ENCODE measurements at regions not wholly inside any gene's neighbourhood (a gene's known extent, or its start where the extent isn't known, plus 50 kb on each side); places are given as distances from the start of the nearest gene placed in this dataset.
"Not testable (repeated sequence)": the region's sequence is repeated elsewhere in the genome, so short reads cannot be mapped to it uniquely, and the experiment has no call there.

DNA sequence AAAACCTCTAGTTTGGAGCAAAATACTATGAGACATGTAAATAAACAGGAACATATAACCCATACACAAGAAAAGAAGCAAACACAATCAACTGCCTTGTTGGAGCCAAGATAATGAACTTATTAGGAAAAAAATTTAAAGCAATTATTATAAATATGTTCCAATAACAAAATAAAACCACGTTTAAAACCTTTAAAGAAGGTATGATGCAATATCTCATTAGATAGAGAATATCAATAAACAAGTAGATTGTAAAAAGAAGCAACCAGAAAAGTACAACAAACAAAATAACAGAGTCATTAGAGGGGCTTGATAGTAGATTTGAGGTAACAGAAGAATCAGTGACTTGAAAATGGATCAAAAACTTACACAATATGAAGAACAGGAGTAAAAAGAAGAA, 327.0 kb upstream of the PCDH9 start:
- DNase-seq (ENCODE audit: low spot score) = no peak

DNA sequence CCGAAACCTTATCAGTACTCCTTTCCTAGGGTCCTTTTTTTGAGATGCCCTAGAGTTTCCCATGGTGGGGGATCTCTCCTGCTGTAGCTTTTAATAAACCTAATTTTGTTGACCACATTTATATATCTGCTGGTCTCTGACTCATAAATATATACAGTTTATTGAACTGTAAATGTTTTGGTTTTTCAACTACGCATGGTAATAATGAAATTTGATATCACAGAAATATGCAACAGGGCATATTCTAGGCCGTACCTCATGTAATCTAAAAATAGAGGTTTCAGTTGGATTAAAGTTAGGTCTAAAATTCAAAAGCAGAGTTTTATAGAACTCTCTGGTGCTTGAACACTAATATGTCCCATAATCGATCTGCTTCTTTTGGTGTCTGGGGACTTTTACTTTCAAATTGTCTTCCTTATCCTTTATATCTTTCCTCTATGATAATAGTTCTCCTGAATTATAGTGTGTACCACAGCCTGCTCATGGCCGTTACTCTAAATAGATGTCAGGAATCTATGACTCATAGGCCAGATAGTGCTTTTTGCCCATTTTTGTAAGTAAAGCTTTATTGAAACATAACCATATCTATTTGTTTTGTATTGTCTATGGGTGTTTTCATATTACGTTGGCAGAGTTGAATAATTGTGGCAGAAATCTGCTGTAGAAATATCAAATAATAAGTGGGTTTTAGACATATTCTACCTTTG, 324.8 kb upstream of the PCDH9 start:
- DNase-seq (ENCODE audit: low spot score) = no peak

DNA sequence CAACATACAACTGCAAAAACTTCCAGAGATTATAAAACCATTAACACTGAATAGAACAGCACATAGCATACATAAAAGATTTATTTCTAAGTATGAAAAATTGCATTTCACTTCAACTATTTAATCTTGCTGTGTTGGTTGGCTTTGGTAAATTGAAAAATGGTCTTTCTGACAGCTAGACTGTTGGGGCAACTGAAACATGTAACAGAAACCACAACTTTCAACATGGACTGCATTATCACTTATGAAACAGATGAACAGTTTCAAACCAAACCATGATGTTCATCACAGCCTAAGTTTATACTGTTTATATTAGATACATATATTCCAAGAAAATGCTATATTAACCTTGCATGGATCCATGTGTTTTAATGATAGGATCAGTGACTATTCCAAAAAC, 324.1 kb upstream of the PCDH9 start:
- DNase-seq (ENCODE audit: low spot score) = no peak

DNA sequence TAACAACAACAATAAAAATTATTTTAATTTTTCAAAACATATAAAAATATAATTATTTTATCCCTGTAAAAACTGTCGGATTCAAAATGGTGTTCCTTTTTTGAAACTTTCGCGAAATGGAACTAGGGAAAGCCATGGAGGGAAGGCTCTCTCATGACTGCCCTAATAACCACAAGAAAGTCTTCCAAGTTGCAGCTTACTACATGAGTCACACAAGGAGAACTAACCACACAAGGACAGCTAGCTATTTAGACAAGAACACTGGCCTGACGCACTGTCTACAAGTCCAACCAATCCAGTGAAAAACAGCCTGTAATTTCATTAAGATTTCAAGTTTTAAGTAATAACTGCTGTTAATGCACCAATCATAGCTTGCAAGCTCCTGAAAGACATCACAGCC, 319.2 kb upstream of the PCDH9 start:
- no peak for DNase-seq (ENCODE audit: low spot score)

DNA sequence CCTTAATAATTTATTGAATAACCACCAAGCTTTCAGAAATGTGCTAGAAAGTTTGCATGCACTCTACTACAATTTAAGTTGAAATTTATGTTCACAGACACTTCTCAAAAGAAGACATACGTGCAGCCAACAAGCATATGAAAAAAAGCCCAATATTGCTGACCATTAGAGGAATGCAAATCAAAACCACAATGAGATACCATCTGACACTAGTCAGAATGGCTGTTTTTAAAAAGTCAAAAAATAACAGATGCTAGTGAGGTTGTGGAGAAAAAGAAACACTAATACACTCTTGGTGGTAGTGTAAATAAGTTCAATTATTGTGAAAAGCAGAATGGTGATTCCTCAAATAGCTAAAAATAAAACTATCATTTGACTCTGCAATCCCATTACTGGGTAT, 308.8 kb upstream of the PCDH9 start:
- DNase-seq (ENCODE audit: low spot score) = no peak

DNA sequence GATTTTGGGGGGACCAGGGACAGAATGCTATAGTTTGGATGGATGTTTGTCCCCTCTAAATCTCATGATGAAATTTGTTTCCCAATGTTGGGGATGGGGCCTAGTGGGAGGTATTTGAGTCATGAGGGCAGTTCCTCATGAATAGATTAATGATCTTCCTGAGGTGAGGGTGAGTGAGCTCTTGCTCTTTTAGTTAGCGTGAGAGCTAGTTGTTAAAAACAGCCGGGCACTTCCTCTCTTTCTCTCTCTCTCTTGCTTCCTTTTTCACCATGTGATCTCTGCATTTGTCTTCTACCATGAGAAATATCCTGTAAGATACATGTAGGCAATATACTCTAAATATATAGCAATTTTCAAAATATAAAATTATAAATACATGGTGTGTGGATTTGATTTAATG, 290.8 kb upstream of the PCDH9 start:
- DNase-seq (ENCODE audit: low spot score) = no peak

DNA sequence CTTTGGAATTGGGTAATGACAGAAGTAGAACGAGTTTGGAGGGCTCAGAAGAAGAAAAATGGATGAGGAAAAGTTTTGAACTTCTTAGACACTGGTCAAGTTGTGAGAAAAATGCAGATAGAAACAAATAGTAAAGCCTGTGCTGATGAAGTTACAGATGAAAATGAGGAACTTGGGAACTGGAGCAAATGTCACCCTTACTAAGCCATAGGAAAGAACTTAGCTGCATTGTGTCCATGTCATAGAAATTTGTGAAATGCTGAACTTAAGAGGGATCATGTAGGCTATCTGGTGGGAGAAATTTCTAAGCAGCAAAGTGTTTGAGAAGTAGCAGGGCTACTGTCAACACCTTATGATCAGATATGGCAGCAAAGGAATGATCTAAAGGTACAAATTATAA, 289.2 kb upstream of the PCDH9 start:
- DNase-seq (ENCODE audit: low spot score) = no peak

DNA sequence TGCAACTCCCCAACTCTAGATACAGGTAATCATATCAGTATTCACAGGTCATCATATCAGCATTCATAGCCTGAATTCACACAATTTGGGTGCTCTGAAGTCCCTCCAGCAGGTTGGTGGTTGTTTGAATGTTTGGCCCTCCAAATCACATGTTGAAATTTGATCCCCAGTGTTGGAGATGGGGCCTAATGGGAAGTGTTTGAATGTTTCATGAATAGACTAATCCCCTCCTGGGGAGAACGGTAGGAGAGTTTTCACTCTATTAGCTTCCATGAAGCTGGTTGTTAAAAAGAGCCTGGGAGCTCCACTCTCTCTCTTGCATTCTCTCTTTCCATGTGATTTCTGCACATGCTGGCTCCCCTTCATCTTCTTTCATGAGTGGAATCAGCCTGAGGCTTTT, 288.6 kb upstream of the PCDH9 start:
- DNase-seq (ENCODE audit: low spot score) = no peak

DNA sequence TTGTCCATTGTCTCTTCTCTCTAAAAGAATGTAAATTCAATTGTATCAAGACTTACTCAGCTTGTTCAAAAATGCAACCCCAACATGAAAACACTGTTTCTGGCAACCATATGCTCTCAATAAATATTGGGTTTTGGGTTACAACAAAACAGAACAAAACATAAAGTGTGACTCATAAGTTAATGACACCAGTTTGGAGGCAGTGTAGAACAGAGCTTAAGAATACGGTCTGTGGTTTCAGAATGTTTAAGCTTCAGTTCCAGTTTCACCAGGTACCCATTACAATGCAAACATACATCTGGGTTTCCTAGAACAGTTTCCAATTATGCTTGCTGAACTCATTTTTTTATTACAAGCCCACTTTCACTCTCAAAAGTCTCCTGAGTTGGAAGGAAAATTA, 285.8 kb upstream of the PCDH9 start:
- no peak for DNase-seq (ENCODE audit: low spot score)

DNA sequence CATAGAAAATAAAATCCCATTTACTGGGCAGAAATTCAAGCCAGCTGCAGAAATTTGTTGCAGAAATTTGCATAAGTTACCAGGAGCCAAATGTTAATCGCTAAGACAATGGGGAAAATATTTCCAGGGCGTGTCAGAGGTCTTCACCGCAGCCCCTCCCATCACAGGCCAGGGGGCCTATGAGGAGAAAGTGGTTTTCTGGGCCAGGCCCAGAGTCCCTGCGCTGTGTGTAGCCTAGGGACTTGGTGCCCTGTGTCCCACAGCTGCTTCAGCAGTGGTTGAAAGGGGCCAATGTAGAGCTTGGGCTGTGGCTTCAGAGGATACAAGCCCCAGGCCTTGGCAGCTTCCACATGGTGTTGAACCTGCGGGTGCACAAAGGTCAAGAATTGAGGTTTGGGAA, 278.9 kb upstream of the PCDH9 start:
- DNase-seq (ENCODE audit: low spot score) = no peak

DNA sequence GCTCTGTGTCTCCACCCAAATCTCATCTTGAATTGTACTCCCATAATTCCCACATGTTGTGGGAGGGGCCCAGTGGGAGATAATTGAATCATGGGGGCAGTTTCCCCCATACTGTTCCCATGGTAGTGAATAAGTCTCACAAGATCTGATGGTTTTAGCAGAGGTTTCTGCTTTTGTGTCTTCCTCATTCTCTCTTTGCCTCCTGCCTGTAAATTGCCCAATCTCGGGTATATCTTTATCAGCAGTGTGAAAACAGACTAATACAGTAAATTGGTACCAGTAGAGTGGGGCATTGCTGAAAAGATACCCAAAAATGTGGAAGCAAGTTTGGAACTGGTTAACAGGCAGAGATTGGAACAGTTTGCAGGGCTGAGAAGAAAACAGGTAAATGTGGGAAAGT, 278.1 kb upstream of the PCDH9 start:
- DNase-seq (ENCODE audit: low spot score) = not testable (repeated sequence)

DNA sequence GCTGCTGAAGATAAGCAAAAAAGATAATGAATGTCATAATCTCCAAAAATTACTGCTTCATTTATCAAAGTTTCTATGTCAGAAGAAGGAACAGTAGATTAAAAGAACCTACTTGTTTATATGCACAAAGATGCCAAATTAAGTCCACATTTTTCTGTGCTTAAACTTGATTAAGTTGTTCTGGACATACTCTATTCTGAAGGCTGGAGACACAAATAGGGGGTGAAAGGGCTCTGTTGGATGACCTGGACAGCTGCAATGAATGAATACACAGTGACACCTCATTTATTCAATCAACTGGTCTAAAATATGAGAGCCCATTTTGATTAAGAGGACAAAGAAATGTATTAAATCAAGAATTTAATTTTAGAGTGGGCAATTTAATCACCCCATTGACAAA, 276.3 kb upstream of the PCDH9 start:
- DNase-seq (ENCODE audit: low spot score) = no peak

DNA sequence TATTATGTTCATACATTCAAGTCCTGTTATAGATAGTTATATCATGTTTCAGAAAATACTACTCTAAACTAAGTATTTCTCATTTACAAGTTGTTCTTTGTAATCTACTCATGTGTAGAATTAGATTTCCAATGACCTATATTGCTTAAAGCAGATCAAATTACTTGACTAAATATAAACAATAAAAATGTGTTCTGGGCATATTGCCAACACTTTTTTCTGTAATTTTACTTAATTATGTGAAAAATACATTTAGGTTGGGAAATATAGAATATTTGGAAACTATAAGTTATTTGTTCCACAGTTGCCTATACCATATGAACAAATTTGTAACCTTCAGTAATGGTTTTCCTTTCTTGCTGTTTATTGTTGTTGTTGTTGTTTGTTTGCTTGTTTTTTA, 275.2 kb upstream of the PCDH9 start:
- no peak for DNase-seq (ENCODE audit: low spot score)

DNA sequence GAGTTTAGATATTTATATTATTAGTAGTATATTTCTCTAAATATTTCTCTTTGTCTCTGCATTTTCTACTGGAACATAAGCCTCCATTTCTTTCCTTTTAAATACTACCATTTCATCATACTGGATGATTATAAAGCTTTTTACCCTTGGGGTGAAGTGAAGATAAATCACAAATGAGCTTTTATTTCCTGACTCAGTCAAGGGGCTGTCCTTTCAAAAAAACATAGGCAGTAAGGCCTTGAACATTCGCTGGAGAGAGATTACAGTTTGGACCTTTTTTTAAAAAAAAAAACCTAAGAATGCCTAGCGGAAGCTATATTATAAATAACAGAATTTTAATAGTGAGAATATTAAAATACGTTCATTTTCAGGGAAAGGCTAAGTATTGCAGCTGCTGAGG, 268.8 kb upstream of the PCDH9 start:
- DNase-seq (ENCODE audit: low spot score) = no peak

DNA sequence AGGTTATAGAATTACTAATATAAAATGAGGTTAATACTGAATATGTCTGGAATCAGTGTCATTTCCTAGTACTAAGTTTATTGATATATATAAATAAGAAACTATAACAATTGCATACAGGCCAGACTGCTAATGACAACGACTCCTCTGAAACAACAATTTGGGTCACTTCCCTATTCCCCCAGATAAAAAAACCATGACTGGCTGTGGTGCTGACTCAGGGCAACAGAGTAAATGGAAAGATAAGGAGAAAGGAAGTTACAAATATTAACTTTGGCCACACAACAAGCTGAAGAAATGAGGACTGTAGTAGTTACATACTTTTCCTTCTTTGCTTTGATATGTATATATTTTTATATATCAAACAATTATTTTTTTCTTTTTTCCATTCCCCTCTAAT, 263.7 kb upstream of the PCDH9 start:
- DNase-seq (ENCODE audit: low spot score) = no peak

DNA sequence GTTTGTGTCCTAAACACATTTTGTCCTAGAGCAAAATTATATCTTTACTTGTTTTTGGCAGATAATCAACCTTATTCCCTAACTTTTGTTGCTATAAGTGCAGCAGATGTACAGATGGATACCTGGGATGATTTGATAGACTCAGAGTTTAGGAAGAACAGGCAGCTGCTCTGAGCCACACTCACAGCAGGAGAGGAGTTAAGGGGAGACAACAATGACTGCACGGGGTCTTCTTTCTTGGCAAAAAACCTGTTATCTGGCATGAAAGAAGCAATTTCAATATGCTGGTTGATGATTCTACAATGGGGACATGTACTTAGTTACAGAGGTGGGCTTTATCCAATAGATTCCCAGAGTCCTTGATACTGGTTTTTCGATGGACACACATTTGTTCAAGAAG, 258.9 kb upstream of the PCDH9 start:
- no peak for DNase-seq (ENCODE audit: low spot score)

DNA sequence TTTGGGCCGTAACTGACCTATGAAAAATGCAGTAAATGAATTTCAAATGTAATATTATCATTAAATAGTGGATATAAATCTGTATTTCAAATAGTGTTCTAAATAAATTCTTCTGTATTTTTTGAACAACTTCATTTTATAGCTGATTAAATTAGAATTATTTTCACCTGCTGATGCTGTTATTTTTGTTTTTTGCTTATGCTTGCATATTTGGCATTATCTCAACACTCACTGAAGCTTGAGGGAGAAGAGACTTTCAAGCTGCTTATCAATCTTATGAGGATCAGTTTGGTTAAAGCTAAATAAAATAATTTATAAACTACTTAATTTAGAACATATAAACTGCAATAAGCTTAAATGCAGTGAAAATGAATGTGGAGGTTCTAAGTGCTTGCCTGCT, 251.3 kb upstream of the PCDH9 start:
- DNase-seq (ENCODE audit: low spot score) = no peak

DNA sequence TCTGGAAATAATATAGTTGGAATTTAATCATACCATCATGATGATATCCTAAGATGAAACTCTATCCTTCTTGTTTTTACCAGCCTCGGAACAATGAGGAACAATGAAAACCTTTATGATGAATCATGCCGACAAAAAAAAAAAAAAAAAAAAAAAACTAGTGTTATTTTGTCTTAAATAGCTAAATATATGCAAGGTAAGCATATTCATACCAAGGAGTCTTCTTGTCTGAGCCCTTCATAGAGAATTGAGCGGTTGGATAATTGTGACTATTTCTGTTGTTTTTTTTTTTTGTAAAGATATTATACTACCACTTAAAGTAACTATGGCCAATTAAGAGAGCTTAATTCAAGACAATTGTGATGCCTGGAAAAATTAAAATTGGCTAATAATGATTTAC, 244.0 kb upstream of the PCDH9 start:
- DNase-seq (ENCODE audit: low spot score) = no peak

DNA sequence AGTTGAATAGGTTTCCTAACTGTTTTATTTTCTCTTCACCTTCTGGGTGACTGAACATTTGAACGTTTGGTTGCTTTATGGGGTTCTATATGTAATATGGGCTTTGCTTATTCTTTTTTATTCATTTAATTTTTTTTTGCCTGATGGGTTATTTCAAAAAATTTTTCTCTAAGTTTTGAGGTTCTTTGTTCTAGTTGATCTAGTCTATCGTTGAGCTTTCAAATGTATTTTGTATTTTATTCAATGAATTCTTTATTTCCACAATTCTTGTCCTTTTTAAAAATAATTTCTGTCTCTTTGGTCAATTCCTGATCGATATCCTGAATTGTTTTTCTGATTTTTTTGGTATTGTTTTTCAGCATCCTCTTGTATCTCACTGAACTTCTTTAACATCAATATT, 239.5 kb upstream of the PCDH9 start:
- no peak for DNase-seq (ENCODE audit: low spot score)

DNA sequence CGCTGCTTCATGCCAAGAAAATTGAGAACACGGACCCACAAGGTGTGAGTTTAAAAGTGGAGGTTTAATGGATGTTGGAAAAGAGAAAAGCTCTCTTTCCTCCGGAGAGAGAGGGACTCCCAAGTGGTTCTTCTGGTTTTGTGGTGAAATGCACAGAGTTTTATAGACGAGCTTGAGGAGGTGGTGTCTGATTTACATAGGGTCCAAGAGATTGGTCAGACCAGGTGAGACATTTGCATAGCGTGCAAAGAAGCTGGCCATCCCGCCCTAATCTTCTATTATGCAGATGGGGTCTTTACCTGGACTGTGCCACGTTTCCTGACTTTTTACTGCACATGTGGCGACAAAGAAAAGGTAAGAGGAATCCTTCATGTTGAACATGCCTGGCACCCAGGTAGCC, 236.4 kb upstream of the PCDH9 start:
- DNase-seq (ENCODE audit: low spot score) = no peak

DNA sequence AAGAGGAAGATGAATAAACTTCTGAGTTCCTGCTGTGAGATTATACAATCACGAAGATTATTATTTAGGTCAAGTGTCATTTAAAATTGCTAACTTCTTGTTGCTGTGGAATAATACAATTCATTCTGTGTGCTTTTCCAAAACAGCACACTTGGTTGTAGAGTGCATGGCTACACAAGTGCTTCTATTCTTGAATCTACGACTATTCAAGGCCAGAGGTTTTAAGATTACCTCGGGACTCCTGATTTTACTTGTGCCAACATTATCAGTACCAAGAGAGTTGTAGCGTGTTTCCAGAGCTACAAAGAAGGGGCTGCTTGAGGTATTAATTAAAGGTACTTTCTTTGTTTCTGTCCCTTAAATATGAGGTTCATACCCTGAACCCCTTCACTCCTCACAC, 234.0 kb upstream of the PCDH9 start:
- DNase-seq (ENCODE audit: low spot score) = no peak

DNA sequence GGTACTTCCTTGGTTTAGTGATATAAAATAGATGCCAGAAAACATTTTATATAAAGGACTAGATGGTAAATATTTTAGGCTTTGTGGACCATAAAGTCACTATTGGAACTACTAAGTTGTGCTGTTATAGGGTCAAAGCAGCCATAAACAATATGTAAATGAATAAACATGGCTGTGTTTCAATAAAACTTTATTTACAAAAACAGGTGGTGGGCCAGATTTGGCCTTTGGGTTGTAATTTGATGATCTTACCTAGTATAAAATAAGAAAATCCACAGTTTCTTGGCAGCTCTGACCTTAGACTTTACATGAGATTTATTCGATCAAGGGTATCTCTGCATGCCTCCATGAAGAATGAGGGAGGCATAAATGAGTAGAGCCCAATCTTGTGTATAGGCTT, 232.0 kb upstream of the PCDH9 start:
- DNase-seq (ENCODE audit: low spot score) = no peak

DNA sequence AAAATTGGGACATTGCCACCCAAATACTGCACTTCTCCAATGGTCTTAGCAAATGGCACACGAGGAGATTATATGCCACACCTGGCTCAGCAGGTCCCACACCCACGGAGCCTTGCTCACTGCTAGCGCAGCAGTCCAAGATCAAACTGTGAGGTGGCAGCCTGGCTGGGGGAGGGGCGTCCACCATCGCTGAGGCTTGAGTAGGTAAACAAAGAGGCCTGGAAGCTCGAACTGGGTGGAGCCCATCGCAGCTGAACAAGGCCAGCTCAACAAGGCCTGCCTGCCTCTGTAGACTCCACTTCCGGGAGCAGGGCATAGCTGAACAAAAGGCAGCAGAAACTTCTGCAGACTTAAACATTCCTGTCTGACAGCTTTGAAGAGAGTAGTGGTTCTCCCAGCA, 222.4 kb upstream of the PCDH9 start:
- not testable (repeated sequence) for DNase-seq (ENCODE audit: low spot score)

DNA sequence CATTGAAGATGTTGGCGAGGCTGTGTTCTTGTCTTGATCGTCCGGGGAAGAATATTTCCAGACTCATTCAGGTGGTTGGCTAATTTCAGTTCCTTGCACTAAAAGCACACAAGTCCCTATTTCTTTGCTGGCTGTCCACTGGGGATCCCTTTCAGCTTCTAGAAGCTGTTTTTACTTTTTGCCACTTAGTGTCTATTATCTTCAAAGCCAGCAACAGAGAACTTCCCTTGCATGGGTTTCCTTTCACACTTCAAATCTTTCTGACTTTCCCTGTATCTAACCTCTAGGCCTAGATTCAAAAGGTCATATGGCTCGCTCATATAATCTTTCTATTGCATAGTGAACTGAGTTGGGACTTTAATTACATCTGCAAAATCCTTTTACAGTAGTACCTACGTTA, 215.3 kb upstream of the PCDH9 start:
- no peak for DNase-seq (ENCODE audit: low spot score)

DNA sequence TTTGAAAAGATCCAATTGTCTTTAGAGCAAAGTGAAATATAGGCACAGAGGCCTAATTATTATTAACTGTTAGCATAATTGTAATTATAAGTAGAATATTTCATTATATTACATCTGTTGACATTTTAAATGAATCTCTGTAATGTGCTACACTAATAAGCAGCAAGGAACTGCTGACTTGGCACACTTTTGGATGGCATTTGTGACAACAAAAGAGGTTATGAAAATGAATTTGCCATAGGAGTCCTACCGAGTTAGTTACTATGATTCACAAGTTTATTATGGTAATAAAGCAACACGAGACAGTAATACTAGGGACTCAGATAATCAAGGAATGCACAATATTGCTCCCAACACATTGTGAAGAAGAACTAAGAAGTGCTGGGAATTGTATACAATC, 213.8 kb upstream of the PCDH9 start:
- no peak for DNase-seq (ENCODE audit: low spot score)
